Coronary artery (tissue), 2 donors: ENCODE measurements at regions not wholly inside any gene's neighbourhood (a gene's known extent, or its start where the extent isn't known, plus 50 kb on each side); places are given as distances from the start of the nearest gene placed in this dataset.

Experiments
- DNase-seq: peaks from one replicate; pipeline ENCODE4 v3.0.0-alpha.2; 2017; ENCODE audit warnings: low spot score
- H3K27ac ChIP-seq, 2 donors: fragments of 200-600 bp; sonication (generic); one replicate each; pipeline ENCODE4 v1.5.1; 2016 to 2019
- H3K4me3 ChIP-seq: fragments of 200-600 bp; sonication (generic); 2 replicates; pipeline ENCODE4 v1.5.1; 2016; ENCODE audit warnings: mild to moderate bottlenecking, moderate library complexity
- CTCF ChIP-seq: fragments of 200-600 bp; sonication (generic); IDR thresholded peaks from one replicate; pipeline ENCODE4 v1.5.1; 2019; ENCODE audit warnings: antibody characterized with exemption

GRCh38 chr4:103774326-103774825, 54.6 kb upstream of the TACR3 start:
- TF ChIP-seq CTCF: no peak
- DNase-seq: no peak
- no peak overlapping the region for H3K27ac ChIP-seq
- H3K4me3 ChIP-seq: no peak overlapping the region

- no peak for DNase-seq
- Histone ChIP-seq H3K4me3 (no peak overlapping the region), H3K27ac (no peak overlapping the region)
- TF ChIP-seq CTCF: no peak
Observed at GRCh38 chr4:103773691-103774231, 54.0 kb upstream of the TACR3 start.
